Left lobe of liver (tissue), 2 donors: ENCODE measurements at regions not wholly inside any gene's neighbourhood (a gene's known extent, or its start where the extent isn't known, plus 50 kb on each side); places are given as distances from the start of the nearest gene placed in this dataset.

ENCODE experiments used
- ATAC-seq: fragments of 200-7000 bp; cut with Tn5 transposase; one replicate; pipeline ENCODE4 v1.9.1; 2020; ENCODE audit warnings: mild to moderate bottlenecking, moderate library complexity
- DNase-seq: peaks from one replicate; pipeline ENCODE4 v3.0.0-alpha.2; 2020; ENCODE audit warnings: low spot score
- donor health status: DM: no; HTN: no; CAD: no; lungs with moderate emphysema.
- donor health status: DM: no; HTN: yes; CAD: no.

DNA sequence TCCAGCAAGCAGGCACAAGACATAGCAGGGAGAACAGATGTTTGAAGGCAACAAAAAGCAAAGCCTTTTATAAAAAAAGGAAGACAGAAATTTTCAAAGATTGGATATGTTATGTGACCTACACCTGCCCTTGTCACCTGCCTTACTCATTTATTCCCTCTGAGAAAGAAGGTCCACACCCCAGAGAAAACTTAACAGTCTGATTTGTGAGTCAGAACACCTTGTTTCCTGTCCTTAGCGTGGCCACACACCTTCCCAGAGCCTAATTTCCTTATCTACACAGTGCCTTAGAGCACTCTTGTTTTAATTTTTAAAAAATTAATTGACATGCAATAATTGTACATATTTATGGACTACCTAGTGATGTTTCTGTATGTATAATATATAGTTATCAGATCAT is 419.0 kb upstream of the DAB2 start:
- DNase-seq: no peak
- no peak for ATAC-seq

DNA sequence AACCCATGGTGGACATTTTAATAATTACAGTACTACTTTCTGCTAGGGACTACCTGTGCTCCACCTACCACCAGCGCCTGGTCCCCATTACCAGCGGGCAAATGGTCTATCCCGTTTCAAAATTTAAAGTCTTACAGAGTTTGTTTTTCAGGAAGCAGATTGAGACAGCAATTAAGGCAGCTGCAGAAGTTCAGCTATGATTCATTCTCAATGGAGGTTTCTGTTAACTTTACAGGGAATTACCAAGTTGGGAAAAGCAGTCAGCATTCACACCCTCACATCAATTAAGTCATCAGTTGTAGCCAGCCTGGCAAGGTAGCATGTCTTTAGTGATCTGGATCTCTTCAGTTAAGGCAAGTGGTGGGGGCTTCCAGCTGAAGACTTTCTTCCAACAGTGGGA is 410.6 kb upstream of the DAB2 start:
- DNase-seq: no peak
- ATAC-seq: no peak

DNA sequence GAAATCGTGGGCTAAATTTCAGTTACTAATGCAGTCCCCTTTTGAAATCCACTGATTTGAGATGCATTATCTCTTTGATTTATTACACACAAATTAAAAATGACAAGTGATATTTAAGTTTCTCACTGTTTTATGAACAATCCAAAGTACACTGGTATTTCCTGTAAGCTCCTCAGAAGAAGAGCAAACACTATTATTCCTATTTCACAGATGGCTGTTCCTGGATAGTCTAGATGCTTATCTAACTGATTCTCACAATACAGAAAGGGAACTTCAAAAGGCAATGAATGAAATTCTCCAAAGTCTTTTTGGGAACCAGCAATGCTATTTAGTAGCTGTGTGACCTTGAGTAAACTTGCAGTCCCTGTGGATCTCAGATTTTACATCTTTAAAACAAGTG is 404.7 kb upstream of the DAB2 start:
- no peak for DNase-seq
- no peak for ATAC-seq

DNA sequence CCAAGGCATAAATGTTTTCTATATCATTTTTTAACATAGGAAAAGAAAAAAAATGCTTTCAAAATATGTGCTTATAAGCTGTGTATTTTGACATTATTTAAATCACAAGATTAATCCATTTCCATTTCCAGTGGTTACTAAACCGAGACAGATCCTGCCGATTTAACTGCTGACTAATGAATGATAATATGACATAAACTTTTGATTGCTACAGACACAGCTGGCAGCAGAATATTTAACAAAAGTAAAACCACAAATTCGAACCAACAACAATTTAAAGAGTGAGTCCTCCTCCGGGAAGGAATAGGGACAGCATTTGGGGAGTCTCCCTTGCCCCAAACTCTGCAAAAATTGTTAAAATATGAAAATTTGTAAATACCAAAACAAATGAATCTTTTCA is 401.3 kb upstream of the DAB2 start:
- DNase-seq (no peak), ATAC-seq (no peak)

DNA sequence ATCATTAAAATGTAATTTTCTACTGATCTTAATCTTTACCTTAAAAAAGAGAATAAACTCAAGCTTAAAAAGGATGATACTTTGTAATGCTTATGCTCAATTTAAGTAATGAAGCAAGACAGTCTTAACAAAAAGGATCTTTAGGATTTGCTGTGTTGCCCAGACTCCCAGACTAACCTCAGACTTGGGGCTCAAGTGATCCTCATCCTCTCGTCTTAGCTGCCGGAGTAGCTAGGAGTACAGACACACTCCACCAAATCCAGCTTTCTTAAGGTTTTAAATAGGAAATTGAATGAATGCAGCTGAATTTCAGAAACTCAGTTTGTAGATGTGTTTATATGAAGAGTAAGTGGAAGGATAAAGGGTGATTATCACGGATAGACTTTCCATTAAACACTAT is 400.5 kb upstream of the DAB2 start:
- ATAC-seq: no peak

DNA sequence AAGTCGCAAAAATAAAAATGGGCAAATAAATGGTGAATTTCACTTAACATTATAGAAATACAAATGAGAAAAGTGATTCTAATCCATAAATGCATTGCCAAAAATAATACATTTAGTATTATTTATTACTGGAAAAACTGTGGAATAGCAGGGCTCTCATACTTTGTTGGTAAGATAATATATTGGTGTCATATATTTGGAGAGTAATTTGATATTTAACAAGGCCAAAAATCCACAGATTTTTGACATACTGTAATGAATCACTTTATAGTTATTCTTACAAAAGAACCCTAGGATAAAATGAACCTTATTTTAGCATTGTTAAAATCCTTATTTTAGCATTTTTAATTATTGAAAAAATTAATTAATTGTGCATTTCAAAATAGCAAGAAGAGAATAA is 397.2 kb upstream of the DAB2 start:
- no peak for DNase-seq

More for the DNA sequence above, 400.5 kb upstream of the DAB2 start:
- DNase-seq: no peak

DNA sequence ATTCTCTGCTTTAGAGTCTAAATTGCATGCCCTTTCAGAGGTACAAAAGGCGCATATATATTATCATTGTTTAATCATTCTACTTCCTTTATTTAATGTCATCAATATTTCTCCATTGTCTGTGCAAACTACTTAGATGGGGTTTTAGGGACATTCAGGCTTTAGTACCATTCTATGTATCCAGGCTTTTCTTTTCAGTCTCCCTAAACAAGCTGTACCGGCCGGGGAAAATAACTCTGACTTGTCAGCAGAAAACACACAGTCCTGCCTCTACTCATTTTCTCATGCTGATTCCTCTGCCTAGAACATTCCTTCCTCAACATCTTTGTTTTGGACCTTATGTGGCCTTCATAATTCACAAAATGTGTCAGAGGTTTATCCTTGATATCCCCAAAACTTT is 392.1 kb upstream of the DAB2 start:
- DNase-seq (no peak), ATAC-seq (no peak)

More for the DNA sequence above, 397.2 kb upstream of the DAB2 start:
- ATAC-seq: no peak

DNA sequence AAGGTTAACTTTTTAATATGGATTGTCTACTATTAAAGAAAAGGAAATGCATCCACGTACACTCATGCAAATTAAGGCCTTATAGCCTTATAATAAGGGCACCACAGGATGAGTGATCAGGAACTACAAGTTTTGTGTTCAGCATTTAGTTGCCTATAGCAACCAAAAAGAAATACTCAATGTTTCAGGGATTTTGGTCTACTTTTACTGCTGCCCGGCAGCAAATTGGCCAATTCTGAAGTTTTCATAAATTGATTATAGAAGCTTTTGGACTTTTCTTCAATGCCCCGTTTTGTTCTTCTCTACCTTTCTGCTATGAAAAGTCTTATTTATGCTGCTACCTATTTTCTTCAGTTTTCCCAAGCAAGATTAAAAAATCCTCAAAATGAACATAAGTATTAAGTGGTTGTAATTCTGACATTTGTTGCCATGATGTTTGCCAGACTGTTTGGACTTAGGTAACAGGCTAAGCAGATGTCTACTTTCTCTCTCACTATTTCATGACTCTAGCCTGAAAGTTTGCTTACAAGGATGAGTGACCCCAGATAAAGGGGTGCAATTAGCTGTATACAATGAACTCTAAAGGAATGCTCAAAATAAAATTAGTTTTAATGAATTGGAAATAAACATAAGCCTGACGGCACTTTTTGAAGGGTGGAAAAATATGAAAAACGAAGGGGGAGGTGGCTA is 391.5 kb upstream of the DAB2 start:
- ATAC-seq: no peak
- DNase-seq: no peak

DNA sequence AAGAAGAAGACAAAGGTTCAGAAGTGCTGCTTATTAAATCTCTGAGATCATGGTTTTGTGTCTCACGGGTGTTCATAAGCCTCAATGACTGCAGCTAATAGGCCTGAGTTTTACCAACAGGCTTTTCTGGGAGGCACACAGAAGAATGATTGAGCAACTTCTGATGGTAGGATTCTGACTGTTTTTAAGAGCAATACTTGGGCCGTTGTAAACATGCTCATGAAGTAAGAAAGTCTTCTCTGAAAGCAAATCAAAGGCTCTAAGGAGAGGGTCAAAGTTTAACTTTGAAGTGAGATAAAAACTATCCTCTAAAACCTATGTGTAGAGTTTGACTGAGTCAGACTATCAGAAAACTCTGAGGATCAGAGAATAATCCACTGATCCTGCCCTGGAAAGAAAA is 390.9 kb upstream of the DAB2 start:
- ATAC-seq (no peak), DNase-seq (no peak)

DNA sequence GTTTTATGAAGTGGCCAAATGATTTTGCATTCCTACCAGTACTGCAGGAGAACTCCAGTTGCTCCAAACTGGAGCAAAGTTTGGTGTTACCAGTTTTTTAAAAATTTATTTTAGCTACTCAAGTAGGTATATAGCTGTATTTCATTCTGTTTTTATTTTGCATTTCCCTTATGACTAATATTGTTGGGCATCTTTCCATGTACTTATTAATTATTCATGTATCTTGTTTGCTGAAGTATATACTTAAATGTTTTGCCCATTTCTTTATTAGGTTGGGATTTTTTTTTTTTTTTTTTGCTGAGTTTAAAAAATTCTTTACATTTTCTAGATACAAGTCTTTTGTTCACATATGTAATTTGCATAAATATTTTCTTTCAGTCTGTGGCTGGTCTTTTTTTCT is 386.6 kb upstream of the DAB2 start:
- DNase-seq (no peak), ATAC-seq (no peak)

DNA sequence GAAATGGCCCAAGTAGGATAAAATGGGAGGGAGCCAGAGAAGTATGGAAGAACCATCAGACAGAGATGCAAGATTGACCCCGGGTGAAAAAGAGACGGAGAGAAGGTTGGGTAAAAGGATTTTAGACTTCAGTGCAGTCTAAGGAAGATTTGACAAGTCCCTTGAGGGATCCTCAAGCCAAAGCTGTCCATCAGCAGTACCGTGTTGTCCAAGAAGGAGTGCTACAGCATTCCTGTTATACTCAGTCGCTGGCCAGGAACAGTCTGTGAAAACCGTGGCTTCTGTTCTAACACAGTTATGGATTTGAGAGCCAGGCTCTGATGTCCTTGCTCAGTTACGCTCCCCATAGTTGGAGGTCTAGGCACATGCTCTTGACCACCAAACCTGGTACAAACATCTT is 383.9 kb upstream of the DAB2 start:
- DNase-seq (no peak), ATAC-seq (no peak)

DNA sequence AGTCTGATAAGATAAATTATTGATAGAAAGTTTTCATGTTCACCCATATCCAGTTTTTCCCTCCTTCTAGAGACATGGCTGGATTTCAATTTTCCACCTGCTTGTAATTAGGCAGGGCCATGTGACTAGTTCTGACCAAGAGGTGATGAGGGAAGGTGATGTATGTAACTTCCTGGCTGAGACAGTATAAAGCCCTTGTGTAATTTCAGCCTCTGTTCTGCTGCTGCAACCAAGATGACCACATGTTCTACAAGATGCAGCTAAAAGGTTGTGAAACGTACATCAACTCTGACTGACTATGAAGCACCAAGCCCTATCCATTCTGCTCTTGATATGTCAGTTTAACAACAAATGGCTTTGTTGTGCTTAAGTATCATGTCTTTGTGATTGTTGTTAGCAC is 376.5 kb upstream of the DAB2 start:
- DNase-seq: no peak
- no peak for ATAC-seq

DNA sequence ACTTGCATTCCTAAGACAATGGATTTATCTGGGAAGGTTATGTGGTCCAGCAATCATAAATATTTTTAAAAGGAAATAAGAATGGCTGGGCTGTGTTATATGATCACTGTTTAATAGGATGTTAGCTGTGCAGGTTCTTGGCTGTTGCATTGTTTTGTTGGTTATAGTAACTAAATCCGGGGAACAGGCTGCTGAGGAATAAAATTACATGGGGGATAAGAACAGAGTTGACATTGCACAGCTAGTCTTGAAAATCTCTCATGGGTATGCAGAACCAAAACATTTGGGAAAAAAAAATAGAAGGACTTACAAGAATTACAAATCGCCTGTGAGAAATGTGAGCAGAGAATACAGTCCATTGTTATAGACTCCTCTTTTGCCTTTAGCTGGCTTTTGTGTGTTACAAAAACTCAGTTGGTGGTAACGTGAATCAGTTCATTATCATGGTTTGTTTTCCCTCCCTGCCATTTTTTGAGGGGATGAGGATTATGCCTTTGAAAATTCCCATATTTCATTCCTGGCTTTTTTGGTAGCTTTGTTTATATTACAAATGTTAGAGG is 375.3 kb upstream of the DAB2 start:
- ATAC-seq: no peak
- no peak for DNase-seq

DNA sequence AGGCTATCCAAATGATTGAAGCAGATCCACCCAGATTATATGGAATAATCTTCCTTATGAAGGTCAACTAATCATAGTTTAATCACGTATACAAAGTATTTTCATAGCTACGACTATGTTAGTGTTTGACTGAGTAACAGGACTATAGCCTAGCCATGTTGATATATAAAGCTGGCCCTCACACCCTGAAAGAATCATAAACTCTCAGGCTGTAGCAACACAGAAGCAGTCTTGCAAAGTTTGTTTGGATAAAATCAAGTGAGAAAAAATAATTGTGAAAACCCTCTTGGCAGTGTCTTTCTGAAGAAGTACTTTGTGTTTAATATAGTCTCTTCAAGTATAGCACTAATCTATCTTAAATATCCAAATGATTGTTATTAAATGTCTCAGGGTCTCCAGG is 374.5 kb upstream of the DAB2 start:
- DNase-seq: no peak
- ATAC-seq: no peak

DNA sequence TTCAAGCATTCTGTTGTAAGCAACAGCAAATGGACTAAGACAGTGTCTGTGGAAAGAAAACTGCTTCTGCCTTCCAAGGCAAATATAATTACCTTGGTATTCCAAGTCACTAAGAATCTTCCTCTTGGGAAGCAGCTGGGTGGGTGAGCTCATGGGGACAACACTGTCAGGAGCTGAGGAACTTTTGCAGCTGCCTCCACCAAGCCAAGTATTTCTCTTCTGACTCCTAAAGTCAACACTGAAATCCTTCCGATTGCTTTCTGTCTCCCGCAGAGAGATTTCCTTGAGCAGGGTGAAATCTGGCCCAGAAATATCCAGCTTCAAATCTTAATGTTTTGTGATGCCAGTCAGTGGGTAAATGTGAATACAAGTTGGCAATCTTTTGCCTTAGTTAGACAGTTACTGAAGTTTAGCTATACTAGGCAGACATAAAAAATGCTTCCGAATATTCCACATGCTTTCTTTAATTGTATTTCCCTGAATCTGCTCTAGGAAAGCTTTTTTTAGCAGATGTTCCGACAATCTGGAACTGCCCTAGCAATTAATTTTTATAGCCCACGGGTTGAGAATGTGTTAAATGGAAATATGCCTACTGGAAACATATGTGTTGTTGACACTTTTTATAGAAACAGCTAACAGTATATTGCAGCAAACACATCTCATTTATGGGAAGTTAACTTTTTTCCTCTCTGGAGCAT is 369.9 kb upstream of the DAB2 start:
- no peak for ATAC-seq
- DNase-seq: no peak

DNA sequence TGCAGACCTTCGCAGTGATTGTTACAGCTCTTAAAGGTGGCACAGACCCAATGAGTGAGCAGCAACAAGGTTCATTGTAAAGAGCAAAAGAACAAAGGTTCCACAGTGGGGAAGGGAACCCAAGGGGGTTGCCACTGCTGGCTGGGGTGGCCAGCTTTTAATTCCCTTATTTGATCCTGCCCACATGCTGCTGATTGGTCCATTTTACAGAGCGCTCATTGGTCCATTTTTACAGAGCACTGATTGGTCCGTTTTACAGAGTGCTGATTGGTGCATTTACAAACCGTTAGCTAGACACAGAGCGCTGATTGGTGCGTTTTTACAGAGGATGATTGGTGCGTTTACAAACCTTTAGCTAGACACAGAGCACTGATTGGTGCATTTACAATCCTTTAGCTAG is 360.6 kb upstream of the DAB2 start:
- ATAC-seq (no peak), DNase-seq (no peak)

DNA sequence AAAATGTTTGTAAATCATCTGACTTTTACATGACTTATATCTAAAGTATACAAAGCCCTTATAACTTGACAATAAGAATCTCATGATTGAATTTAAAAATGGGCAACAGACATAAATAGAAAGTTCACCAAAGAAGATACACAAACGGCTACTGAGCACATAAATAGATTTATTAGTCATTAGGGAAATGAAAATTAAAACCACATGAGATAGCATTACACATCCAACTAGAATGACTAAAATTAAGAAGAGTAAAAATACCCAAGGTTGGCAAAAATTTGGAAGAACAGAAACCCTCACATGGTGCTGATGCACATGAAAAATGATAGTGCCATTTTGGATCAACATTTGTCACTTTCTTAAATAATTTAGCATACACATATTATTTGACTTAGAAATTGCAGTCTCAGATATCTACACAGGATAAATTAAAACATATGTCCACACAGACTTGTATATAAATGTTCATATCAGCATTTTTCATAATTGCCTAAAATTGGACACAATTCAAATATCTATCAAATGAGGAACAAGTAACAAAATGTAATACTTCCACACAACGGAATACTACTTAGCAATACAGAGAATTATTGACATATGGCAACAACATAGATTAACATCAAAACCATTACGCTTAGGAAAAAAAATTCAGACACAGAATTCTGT is 359.1 kb upstream of the DAB2 start:
- DNase-seq (no peak), ATAC-seq (no peak)

DNA sequence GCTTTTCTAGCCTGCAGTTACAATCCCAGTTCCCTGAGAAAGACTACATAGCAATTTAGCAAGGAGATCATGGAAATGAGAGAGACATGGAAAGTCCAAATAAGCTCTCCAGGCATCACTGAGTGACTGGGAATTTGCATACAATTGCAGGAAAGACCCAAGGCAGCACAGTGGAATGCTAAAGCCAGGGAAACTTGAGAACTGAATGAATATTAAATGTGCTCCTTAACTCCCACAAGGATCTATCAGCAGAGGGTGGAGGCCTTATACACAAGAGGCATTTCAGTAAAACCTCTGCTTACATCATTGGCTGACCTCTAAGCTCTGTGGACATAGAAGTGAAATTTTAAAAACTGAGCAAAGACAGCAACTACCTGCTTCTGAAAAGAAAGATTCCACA is 355.6 kb upstream of the DAB2 start:
- no peak for DNase-seq
- no peak for ATAC-seq

DNA sequence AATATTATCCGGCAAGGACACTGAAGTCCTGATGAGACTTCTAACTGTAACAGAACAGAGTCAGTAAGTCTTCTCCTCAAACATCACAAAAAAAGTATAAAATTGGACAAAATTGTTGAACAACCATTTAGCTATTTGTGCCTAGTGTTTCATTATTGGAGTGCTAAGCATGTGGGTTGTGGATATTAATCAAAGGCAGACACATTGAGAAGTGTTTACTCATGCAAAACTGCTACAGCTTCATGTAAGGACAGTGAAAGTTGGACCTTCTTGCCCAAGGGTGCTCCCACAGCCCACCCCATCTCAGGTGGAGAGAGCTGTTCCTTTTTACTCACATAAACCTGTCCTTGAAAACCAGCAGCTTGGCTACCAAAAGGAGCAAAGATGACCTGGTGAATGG is 355.1 kb upstream of the DAB2 start:
- ATAC-seq (no peak), DNase-seq (no peak)

DNA sequence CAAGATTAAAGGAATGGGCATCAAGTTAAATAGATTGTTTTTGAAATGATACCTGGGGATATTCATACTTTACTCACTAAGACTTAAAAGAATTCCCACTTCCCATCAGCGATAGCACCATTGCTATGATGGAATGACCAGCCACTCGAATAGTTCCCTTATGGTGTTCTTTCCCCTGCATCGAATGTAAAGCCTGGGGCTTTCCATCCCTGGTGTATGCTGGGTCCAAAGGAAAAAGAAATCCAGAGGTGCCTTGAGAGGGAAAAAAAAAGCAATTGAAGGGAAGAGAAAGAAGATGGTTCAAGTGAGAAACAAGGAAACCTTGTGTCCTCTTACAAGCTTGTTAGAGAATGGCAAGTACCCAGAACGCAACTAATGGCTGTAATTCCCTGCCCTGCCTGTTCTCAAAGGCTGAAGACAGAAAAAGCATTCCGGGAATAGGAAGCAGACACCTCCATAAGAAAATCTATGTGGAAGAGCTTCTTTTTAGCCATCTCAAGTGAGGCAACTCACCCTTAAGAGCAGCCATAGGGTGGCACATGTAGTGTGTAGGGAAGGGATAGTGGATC is 351.1 kb upstream of the DAB2 start:
- DNase-seq (no peak), ATAC-seq (no peak)

DNA sequence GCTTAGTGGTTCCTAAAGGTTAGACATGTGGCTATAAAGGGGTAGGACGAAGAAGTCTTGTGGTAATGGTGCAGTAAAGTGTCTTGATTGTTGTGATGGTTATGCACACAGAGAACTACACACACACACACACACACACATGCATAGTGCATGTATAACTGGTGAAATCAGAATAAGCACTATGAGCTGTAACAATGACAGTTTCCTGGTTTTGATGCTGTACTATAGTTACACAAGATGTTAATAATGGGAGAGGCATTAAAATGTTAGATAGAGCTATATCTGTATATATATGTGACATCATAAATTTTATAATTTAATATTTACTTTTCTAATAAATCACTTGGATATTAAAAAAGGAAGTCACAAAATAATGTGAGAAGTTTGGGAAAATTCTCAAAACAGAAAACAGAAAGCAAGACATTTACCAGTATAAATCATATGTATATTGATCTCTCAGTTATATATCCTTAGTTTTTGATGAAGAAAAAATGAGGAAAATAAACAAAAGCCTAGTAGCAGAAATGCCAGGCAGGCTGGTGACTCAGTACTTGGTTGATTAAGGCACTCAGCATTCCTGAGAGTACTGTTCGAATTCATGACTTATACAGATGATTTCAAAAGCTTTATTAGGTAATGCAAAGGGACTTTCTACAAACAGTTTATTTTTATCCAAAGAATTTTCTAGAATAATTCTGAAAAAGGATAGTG is 350.5 kb upstream of the DAB2 start:
- no peak for DNase-seq
- ATAC-seq: no peak
